HCT116 (cell line): ENCODE measurements at regions not wholly inside any gene's neighbourhood (a gene's known extent, or its start where the extent isn't known, plus 50 kb on each side); places are given as distances from the start of the nearest gene placed in this dataset.
A peak's percentile ranks its signal among the peaks of the same experiment; 100 is the strongest.

Experiments
- CTCF ChIP-seq, 3 experiments: fragments of 200-600 bp in 1 of 3; sonication (generic) in 1 of 3; IDR thresholded peaks in 2 of 3; conservative IDR thresholded peaks in 1 of 3; 2 replicates each; pipeline ENCODE4 v1.5.1; 2012 to 2017; ENCODE audit warnings: low read depth in 2 of 3, low read length in 2 of 3, antibody characterized with exemption in 1 of 3, borderline replicate concordance in 1 of 3, control low read depth in 1 of 3, mild to moderate bottlenecking in 1 of 3, mixed read lengths in 1 of 3, mixed run types in 1 of 3, moderate library complexity in 1 of 3; ENCODE audit not compliant: insufficient read depth in 1 of 3
- ELF1 ChIP-seq: IDR thresholded peaks from 2 replicates; pipeline ENCODE4 v1.6.1; 2012; ENCODE audit warnings: low read depth, borderline replicate concordance
- EZH2 ChIP-seq: fragments of 200-600 bp; sonication (generic); IDR thresholded peaks from 2 replicates; pipeline ENCODE4 v1.6.1; 2017; ENCODE audit warnings: antibody characterized with exemption, mixed run types
- EZH2phosphoT487 ChIP-seq: fragments of 200-600 bp; IDR thresholded peaks from 2 replicates; pipeline ENCODE4 v1.6.1; 2018; ENCODE audit warnings: antibody characterized with exemption, borderline replicate concordance
- JUND ChIP-seq: IDR thresholded peaks from 2 replicates; pipeline ENCODE4 v1.6.1; 2012
- MAX ChIP-seq: IDR thresholded peaks from 2 replicates; pipeline ENCODE4 v1.6.1; 2012
- POLR2A ChIP-seq: IDR thresholded peaks from 2 replicates; pipeline ENCODE4 v1.7.0; 2011; ENCODE audit warnings: borderline replicate concordance; ENCODE audit not compliant: insufficient read depth, insufficient read length; ENCODE audit errors: extremely low read depth
- POLR2AphosphoS5 ChIP-seq: IDR thresholded peaks from 2 replicates; pipeline ENCODE4 v1.6.1; 2011; ENCODE audit warnings: mild to moderate bottlenecking, low read depth, low read length, moderate library complexity
- SRF ChIP-seq: IDR thresholded peaks from 2 replicates; pipeline ENCODE4 v1.6.1; 2012; ENCODE audit warnings: low read depth
- ZBTB33 ChIP-seq: IDR thresholded peaks from 2 replicates; pipeline ENCODE4 v1.6.1; 2011; ENCODE audit warnings: mild to moderate bottlenecking, low read length, moderate library complexity; ENCODE audit not compliant: insufficient replicate concordance; ENCODE audit errors: extremely low read depth

GRCh38 chr5:77143998-77144836 is 57.1 kb upstream of the ZBED3 start:
- TF ChIP-seq CTCF (IDR thresholded peaks at IDR 0.05 in 2 of 3, conservative IDR thresholded peaks at IDR 0.05 in 1 of 3; ENCODE audit: borderline replicate concordance in 1 of 3, insufficient read depth in 1 of 3, low read depth in 2 of 3, low read length in 2 of 3) (peak; percentile 64 to 90 (median 86)), POLR2A (no peak), ELF1 (no peak), MAX (no peak), POLR2AphosphoS5 (no peak), EZH2phosphoT487 (no peak), EZH2 (no peak), ZBTB33 (no peak), JUND (no peak), SRF (no peak)
